OCI-LY7 (cell line): ENCODE measurements at regions not wholly inside any gene's neighbourhood (a gene's known extent, or its start where the extent isn't known, plus 50 kb on each side); places are given as distances from the start of the nearest gene placed in this dataset.

ENCODE experiments used
- BruUV-seq: library from RNA; stranded (reverse); fragments of 400-500 nt; replicated peaks from 2 replicates; lab custom pipeline; 2021; lab: Mats Ljungman, UMichigan
- CTCF ChIA-PET: fragments of 300-600 bp; sonication (Branson Sonifier 250); formaldehyde crosslinking; loops from one replicate; lab custom pipeline; 2022; ENCODE audit warnings: antibody characterized with exemption; ENCODE audit not compliant: unreplicated experiment; lab: Charles Lee
- POLR2A ChIA-PET: fragments of 300-600 bp; sonication (Branson Sonifier 250); formaldehyde crosslinking; loops from one replicate; lab custom pipeline; 2022; ENCODE audit warnings: antibody characterized with exemption; lab: Charles Lee
- DNase-seq: peaks from one replicate; pipeline ENCODE4 v3.0.0-alpha.2; 2015; ENCODE audit warnings: low spot score
- H2AFZ ChIP-seq: fragments of 200-600 bp; sonication (generic), shearing (Covaris generic); 2 replicates; pipeline ENCODE4 v1.6.1; 2014; ENCODE audit warnings: mild to moderate bottlenecking, antibody characterized with exemption, low read length, moderate library complexity
- H3K27ac ChIP-seq: fragments of 200-600 bp; sonication (generic); 2 replicates; pipeline ENCODE4 v1.5.1; 2014; ENCODE audit warnings: mixed run types, low read depth, mild to moderate bottlenecking, moderate library complexity, low read length, inconsistent platforms; ENCODE audit not compliant: poor library complexity, severe bottlenecking
- H3K36me3 ChIP-seq: fragments of 200-600 bp; sonication (generic); 2 replicates; pipeline ENCODE4 v1.6.1; 2014; ENCODE audit warnings: mild to moderate bottlenecking, antibody characterized with exemption, low read length, moderate library complexity, mixed read lengths; ENCODE audit not compliant: insufficient read depth
- H3K4me1 ChIP-seq: fragments of 200-600 bp; sonication (generic); 2 replicates; pipeline ENCODE4 v1.5.1; 2014; ENCODE audit warnings: mild to moderate bottlenecking, low read length; ENCODE audit not compliant: insufficient read depth, poor library complexity, severe bottlenecking
- H3K4me2 ChIP-seq: fragments of 200-600 bp; sonication (generic); 2 replicates; pipeline ENCODE4 v1.6.1; 2014; ENCODE audit warnings: mild to moderate bottlenecking, low read length
- H3K4me3 ChIP-seq: fragments of 200-600 bp; sonication (generic); 2 replicates; pipeline ENCODE4 v1.5.1; 2014; ENCODE audit warnings: mild to moderate bottlenecking, low read depth, low read length; ENCODE audit not compliant: poor library complexity, severe bottlenecking
- H3K79me2 ChIP-seq: fragments of 200-600 bp; sonication (generic); 2 replicates; pipeline ENCODE4 v1.6.1; 2016; ENCODE audit warnings: low read depth, mild to moderate bottlenecking, low read length, moderate library complexity, mixed read lengths; ENCODE audit not compliant: insufficient read depth
- H3K9me2 ChIP-seq: fragments of 200-600 bp; sonication (generic); 2 replicates; pipeline ENCODE4 v1.6.1; 2016; ENCODE audit warnings: mild to moderate bottlenecking, low read length, mixed read lengths; ENCODE audit not compliant: insufficient read depth
- H3K9me3 ChIP-seq: fragments of 200-600 bp; sonication (generic); 2 replicates; pipeline ENCODE4 v1.6.1; 2014; ENCODE audit warnings: mild to moderate bottlenecking, mixed run types, low read length, mixed read lengths
- H4K20me1 ChIP-seq: fragments of 200-600 bp; sonication (generic); 2 replicates; pipeline ENCODE4 v1.6.1; 2014; ENCODE audit warnings: mild to moderate bottlenecking, antibody characterized with exemption, low read length, moderate library complexity, mixed read lengths; ENCODE audit not compliant: insufficient read depth
- EZH2phosphoT487 ChIP-seq: fragments of 200-600 bp; sonication (generic); IDR thresholded peaks from 2 replicates; pipeline ENCODE4 v1.6.1; 2018; ENCODE audit warnings: low read depth, borderline replicate concordance, mild to moderate bottlenecking, mixed run types, antibody characterized with exemption, low read length, moderate library complexity, mixed read lengths
- intact Hi-C: fragments of 100-400 bp; cut with micrococcal nuclease; formaldehyde crosslinking; loops from one replicate; pipeline ENCODE4 v1.10.0; 2022; ENCODE audit not compliant: unreplicated experiment
- TF ChIP-seq, protein P1 (sequence below): fragments of 200-600 bp; sonication (generic); conservative IDR thresholded peaks from 2 replicates; pipeline ENCODE4 v1.5.1; 2014; ENCODE audit warnings: mild to moderate bottlenecking, antibody characterized with exemption, low read length, moderate library complexity, mixed read lengths

GRCh38 chr5:170181902-170182301 lies 50.9 kb upstream of the C5orf58 start:
- ChIA-PET POLR2A (interaction anchor here (0.7 kb wide), 1 partner anchor 14 kb away, joined by 3 read pairs; no protein-coding TSS in a partner anchor), CTCF (no interaction called here)
- H2AFZ ChIP-seq, result no peak overlapping the region
- no TSS peak for BruUV-seq
- no peaks in the 10 kb centered on the region for H3K9me3 ChIP-seq
- no peak for DNase-seq
- intact Hi-C loops, result no loop called here
- no peaks in the 10 kb centered on the region for H4K20me1 ChIP-seq
- no peak overlapping the region for H3K4me3 ChIP-seq
- H3K36me3 ChIP-seq, result no peaks in the 10 kb centered on the region
- TF ChIP-seq EZH2phosphoT487, result no peak
- TF ChIP-seq, protein P1, sequence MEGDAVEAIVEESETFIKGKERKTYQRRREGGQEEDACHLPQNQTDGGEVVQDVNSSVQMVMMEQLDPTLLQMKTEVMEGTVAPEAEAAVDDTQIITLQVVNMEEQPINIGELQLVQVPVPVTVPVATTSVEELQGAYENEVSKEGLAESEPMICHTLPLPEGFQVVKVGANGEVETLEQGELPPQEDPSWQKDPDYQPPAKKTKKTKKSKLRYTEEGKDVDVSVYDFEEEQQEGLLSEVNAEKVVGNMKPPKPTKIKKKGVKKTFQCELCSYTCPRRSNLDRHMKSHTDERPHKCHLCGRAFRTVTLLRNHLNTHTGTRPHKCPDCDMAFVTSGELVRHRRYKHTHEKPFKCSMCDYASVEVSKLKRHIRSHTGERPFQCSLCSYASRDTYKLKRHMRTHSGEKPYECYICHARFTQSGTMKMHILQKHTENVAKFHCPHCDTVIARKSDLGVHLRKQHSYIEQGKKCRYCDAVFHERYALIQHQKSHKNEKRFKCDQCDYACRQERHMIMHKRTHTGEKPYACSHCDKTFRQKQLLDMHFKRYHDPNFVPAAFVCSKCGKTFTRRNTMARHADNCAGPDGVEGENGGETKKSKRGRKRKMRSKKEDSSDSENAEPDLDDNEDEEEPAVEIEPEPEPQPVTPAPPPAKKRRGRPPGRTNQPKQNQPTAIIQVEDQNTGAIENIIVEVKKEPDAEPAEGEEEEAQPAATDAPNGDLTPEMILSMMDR, result no peak
- no peaks in the 10 kb centered on the region for H3K4me1 ChIP-seq
- no peak overlapping the region for H3K4me2 ChIP-seq
- H3K79me2 ChIP-seq, result no peaks in the 10 kb centered on the region
- H3K27ac ChIP-seq, result no peak overlapping the region
- no peaks in the 10 kb centered on the region for H3K9me2 ChIP-seq

DNA sequence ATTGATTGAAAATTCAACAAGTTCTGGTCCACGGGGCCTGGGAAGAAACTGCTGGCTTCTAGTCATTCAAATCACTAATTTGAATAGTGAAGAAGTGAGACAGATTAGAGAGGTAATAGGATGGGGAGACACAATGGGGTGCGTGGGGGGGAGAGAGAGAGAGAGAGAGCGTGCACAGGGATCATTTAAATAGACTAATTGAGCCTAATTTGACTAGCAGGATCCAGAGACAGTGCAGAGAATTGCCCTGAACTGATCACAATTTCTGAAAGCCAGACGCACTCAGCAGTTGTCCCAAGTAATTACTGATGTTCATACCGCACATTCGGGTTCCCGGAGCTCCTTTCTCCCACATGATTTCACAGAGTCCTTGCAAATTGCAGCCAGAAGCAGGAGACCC lies 50.3 kb upstream of the C5orf58 start:
- no peaks in the 10 kb centered on the region for H3K4me1 ChIP-seq

More for the DNA sequence above, 50.3 kb upstream of the C5orf58 start:
- no peak overlapping the region for H3K27ac ChIP-seq
- no peaks in the 10 kb centered on the region for H3K9me2 ChIP-seq
- DNase-seq, result no peak
- H3K79me2 ChIP-seq, result no peaks in the 10 kb centered on the region
- no peaks in the 10 kb centered on the region for H4K20me1 ChIP-seq
- ChIA-PET CTCF (no interaction called here), POLR2A (no interaction called here)
- no peaks in the 10 kb centered on the region for H3K36me3 ChIP-seq
- H3K9me3 ChIP-seq, result no peaks in the 10 kb centered on the region
- H3K4me3 ChIP-seq, result no peak overlapping the region
- no peak for TF ChIP-seq EZH2phosphoT487
- TF ChIP-seq, protein P1, result no peak
- intact Hi-C loops, result no loop called here
- H3K4me2 ChIP-seq, result no peak overlapping the region
- BruUV-seq, result no TSS peak
- no peak overlapping the region for H2AFZ ChIP-seq
